Activated naive CD4-positive, alpha-beta T cell treated with Interleukin-2 at 50 U/mL for 16 hours (primary cell): ENCODE measurements at regions not wholly inside any gene's neighbourhood (a gene's known extent, or its start where the extent isn't known, plus 50 kb on each side); places are given as distances from the start of the nearest gene placed in this dataset.
"Not testable (repeated sequence)": the region's sequence is repeated elsewhere in the genome, so short reads cannot be mapped to it uniquely, and the experiment has no call there.

Experiments used
- DNase-seq: peaks from one replicate; pipeline ENCODE4 v3.0.0-alpha.2; 2020

DNA sequence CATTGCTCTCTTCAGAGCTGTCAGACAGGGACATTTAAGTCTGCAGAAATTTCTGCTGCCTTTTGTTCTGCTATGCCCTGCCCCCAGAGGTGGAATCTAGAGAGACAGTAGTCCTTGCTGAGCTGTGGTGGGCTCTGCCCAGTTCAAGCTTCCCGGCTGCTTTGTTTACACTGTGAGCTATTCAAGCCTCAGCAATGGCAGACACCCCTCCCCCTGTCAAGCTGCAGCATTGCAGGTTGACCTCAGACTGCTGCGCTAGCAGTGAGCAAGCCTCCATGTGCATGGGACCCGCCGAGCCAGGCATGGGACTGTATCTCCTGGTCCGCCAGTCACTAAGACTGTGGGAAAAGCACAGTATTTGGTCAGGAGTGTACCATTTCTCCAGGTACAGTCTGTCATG lies 53.6 kb upstream of the MAPK10 start:
- DNase-seq: not testable (repeated sequence)

DNA sequence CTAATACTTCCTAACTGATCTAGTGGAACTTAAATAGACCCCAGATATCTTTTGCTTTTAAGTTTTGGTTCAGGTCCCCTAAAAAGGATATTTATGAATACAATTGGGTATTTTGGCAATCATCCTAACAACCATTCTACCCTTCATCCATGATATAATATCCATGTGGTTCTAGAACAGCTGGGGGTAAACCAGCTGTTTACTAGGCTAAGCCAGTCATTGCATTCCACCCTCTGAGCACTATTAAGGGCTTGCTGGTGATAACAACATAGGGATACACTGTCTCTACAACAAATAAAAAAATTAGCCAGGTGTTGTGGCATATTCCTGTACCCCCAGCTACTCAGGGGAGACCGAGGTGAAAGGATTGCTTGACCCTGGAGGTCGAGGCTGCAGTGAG lies 54.8 kb upstream of the MAPK10 start:
- DNase-seq: no peak

DNA sequence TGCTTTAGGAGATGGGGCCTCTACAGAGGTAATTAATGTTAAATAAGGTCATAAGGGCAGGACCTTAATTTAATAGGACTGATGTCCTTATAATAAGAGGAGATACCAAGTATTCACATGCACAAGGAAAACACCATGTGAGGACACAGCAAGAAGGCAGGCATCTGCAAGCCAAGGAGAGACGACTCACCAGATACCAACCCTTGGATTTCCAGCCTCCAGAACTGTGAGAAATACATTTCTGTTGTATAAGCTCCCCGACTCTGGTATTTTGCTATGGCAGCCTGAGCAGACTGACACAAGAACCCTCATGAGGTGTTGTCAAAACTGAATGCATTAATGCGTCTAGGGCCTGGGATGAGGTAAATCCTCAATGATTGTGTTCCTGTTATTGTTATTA lies 56.2 kb upstream of the MAPK10 start:
- no peak for DNase-seq

DNA sequence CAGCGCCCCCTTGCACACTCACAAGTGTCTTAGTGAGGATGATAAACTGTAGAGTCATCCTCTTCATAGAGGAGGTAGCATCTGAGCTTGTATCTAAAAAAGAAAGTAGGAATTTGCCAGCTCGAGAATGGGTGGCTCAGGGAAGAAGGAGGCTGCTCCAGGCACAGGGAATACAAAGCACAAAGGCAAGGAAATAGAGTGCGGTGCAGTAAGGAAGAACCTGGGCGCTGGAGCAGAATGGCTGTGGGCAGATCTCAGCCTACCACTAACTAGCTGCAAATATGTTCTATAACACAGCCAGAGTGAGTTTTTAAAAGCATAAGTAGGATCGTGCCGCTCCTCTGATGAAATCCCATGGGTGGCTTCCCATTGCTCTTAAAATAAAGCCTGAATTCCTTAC lies 61.6 kb upstream of the MAPK10 start:
- DNase-seq: no peak

DNA sequence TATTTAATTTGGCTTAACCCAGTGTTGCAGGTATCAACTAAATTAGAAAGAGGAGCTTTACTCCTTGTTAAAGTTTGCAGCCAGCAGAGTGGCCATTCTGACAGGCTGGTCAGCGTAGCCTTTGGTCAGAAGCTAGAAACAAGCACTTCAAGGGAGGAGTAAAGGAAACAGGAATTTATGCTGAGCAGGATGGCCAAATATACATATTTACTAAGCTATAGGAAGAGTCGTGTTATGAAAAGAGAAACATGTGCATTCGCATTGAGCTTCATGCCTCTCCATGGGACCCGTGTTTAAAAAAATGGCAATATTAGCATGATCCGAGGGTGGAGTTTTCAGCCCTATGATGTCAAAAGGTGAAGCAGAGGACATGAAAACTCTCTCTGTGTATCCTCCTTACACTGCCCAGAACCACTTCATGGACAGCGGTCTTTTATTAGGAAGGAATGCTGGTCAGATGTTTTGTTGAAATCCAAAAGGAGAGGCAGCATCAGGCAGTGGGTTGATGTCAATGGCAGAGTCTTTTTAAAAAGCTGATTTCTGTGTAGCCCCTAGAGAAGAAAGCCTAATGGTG lies 71.8 kb upstream of the MAPK10 start:
- no peak for DNase-seq

DNA sequence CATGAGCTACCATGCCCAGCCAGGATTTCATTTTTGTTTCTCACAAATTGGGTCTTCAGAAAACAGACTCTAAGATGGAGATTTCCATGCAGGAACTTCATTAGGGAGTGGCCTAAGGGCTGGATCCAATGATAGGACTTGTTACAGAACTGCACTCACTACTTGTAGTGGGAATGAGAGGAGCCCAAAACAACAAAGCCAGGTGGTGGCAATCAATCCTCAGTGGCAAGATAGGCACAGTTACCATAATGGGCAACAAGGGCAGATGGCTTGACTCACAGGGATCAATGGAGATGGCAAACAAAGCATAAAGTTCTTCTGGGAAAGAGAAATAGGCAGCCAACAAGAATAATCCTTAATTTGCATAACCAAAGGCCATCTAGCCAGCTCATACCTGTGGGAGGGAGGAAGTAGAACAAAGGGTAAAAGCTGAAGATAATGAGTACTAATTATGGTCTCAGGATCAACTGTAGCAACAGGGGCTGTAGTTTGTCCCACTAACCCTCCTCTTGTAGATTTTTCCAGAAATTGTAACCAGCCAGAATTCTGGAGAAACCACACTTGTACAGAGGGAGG lies 72.8 kb upstream of the MAPK10 start:
- DNase-seq: no peak

DNA sequence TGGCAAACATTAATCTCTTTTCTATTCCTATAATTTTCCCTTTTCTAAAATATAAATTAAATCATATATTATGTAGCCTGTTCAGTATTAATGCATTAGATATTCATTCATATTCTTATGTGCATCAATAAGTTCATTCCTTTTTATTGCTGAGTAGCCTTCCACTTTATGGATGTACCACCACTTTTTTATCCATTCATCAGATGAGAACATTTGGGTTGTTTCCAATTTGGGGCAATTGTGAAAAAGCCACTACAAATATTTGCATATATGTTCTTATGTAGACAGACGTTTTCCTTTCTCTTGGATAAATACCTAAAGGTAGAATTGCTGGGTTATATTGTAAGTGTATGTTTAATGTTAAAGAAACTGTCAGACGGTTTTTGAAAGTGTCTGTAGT lies 79.4 kb upstream of the MAPK10 start:
- no peak for DNase-seq

DNA sequence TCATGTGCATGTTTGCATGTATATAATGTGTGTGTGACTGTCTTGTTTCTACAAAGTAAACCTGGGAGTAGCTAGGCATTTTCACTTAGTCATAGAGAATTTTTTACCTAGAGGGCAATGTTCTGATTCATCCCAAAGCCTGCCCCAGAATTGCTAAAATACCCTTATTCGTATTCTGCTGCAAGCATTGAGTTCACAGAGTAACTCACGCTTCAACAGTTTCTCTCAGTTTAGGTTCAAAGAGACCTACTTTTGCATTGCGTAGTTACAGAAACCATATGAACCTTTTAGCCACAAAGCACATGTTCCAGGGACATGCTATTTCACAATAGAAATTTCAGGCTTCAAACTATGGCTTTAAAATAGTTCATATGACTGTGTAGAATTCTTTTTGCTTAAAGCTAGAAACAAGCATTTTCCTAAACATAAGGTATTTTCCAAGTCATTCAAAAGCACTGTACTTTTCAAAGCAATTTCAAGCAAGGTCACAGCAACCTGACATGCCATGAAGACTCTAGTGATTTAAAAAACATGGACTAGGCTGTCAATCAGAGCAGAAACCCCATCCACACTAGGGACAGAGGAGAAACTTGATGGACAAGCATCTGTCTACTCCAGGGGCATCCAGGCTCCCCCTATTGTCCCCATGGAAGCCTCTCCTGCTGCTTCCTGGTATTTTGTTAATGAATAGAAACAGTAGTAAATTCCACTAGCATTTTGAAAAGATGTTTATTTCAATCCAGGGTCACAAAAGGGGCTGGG lies 81.5 kb upstream of the MAPK10 start:
- no peak for DNase-seq

DNA sequence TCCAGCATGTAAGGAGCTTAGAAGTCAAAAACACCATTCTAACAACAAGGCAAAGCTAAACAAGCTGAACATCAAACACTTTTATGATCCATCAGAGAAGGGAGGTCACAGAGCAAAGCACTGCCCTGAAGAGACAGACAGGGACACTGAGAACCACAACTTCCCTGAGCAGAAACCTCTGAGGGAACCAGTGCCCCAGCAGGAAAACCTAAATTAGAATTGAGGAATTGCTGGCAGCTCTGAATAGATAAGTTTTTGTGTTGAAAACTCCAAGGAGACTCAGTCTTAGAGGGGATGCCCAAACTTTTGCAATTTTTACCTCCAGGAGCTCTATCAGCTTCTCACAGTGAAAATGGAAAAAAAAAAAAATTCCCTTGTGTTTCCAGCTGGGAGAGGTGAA lies 83.0 kb upstream of the MAPK10 start:
- no peak for DNase-seq

DNA sequence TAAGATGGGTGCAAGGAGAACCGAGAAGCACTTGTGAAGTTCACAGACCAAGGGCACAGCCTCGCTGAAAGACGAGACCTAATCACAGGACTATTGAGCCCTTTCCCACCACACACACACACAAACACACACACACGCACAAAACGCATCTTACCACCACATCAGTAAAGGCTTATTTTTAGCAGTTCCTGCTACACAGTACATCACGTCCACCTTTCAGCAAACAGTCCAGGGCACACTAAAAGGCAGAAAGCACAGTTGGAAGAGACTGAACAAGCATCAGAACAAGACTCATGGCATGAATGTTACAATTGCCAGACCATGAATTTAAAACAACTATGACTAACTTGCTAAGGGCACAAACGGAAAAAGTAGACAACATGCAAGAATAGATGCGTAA lies 83.6 kb upstream of the MAPK10 start:
- no peak for DNase-seq

DNA sequence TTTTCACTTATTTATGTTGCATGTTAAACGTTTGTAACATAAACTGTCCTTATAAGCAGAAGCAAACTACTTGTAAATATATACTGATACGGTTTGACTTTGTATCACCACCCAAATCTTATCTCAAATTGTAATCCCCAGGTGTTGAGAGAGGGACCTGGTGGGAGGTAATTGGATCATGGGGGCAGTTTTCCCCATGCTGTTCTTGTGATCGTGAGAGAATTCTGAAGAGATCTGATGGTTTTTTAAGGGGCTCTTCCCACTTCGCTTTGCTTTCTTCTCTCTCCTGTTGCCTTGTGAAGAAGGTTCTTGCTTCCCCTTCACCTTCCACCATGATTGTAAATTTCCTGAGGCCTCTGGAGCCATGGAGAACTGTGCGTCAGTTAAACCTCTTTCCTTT lies 87.1 kb upstream of the MAPK10 start:
- no peak for DNase-seq

DNA sequence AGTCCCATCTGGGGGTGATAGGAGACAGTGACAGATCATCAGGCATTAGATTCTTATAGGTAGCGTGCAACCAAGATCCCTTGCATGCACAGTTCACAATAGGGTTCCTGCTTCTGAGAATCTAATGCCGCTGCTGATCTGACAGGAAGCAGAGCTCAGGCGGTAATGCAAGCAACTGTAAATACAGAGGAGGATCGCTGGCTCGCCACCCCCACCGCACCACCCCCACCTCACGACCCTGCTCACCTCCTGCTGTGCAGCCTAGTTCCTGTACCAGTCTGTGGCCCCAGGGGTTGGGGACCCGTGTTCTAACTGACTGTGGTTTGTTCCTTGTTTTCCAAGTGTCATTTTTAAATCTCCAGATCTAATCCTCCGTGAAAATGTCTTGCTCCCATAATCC lies 89.0 kb upstream of the MAPK10 start:
- no peak for DNase-seq

DNA sequence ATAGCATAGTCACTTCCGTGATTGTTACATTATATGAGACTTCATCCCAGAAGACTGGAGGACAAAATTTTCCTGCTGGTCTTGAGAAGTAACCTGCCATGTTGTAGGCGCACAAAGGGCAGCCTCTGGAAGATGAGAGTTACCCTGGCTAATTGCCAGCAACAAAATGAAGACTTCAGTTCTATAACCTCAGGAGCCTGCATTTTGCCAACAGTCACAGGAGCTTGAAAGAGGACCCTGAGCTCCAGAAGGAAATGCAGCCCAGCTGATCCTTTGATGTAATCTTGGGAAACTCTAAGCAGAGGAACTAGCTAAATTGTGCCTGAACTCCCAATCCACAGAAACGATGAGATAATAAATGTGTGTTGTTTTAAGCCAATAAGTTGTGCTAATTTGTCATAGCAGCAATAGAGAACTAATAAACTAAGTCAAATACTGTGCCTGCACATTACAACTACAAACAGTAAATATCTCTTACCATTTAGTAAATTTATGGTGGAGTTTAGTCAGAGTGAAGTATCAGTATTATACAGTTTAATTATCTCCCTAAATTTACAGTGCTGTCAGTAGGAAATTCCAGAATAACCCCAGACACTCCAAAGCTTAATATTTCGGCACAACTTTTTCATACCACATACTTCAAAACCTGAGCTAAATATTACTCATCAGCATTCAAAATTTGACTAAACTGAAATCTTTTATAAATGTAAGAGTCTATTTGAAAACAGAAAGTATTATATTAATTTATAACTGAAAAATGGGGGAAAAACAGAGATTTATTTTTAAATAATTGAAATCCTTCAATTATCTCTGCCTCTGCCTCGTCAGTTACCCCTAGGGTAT lies 90.1 kb upstream of the MAPK10 start:
- DNase-seq: no peak

DNA sequence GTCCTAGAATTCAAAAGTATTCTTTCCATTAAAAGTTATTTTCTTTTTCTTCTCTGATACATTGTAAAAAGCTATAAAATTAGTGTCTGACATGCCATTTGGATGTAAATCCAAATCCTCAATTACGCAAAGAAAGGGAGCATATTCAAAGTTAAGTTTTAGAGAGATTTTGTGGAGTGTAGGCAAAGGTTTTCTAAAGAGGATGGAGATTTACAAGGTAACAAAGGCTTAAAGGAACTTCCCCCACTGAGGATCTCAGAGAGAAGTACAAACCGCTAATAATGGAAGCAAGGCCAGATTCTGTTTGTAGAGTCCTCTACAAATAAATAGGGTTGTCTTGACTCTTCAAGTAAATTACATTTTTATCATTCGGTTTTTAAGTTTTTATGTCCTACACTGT lies 91.0 kb upstream of the MAPK10 start:
- no peak for DNase-seq

DNA sequence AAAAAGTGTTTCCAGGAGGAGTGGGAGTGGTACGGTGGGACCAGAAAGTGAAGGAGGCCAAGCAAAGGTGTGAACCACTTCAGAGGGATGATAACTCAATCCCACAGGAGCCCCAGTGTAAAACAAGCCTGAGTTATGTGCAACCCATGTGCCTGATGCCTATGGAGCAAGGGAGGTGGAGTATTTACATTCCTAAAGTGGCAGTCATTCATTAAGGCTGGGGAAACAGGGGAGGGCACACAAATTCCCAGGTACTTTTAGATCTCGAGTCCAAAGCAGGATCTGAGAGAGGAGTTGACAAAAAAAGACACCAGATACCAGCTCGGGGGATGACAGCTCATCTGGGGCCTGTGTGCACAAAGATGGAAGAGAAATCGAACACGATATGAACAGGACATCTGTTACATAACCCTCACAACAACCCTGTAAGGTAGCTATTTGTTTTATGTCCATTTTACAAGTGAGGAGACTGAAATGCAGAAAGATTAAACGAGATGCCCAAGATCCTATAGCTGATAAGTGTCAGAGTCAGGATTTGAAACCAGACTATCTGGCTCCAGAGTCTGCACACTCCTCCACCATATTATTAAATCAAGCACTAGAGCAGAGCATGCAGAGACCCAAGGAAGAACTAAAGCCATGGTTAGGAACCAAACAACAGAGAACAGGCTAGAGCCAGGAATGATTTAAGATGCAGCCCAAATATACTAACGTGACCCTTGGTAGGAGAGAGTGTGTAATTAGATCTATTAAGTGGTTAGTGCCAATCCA lies 91.9 kb upstream of the MAPK10 start:
- no peak for DNase-seq

DNA sequence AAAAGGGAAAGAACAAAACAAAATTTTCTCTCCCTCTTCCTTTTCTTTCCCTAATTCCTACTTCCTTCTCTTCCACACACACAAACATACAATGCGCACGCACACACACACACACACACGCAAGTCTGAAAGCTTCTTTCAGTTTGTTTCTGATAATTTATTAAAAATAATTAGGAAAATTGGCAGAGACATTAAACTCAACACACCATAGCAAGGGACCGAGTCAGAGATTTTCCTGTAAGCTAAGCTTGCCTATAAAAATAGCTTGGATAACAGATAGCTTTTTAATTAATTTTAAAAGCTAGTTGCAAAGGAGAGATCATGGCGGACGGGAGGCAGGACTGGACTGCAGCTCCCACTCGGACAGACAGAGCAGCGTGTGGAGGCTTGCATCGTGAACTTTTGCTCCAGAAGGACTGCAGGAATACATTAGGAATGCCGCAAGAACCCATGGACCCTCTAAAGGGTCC lies 92.6 kb upstream of the MAPK10 start:
- DNase-seq: no peak

DNA sequence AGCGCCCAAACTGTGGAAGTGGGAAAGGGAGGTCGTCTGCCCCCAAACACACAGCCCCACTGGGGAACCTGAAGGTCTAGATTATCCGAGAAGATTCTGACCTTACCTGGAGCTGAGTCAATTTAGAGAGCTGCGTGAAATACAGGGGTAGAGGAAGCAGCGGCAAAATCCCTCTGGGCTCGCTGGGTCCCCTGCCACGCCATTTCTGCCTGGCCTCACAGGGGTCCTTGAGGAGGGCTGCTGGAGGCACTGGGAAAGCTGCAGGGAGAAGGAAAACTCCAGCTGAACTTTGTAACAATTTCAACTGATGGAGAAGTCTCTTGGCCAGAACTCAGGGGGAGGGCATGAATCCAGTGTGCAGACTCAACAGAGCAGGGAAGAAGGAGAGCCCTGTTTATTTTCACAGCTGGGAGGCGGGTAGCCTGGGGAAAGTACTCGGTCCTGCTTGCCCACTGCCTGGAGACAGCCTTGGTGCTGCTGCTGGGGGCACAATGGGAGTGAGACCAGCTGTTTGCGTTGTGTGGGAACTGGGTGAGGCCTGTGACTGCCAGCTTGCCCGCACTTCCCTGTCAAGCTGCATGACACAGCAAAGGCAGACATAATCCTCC lies 93.2 kb upstream of the MAPK10 start:
- DNase-seq: no peak

DNA sequence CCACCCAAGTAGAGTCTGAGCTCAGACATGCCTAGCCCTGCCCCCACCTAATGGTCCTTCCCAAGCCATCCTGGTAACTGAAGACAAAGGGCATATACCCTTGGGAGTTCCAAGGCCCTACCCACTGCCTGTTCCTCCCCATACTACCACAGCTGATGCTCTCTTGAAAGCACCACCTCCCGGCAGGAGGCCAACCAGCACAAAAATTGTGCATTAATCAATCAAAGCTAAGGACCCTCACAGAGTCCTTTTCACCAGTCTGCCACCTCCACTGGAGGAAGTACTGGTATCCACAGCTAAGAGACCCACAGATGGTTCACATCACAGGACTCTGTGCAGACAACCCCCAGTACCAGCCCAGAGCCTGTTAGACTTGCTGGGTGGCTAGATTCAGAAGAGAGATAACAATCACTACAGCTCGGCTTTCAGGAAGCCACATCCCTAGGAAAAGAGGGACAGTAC lies 93.8 kb upstream of the MAPK10 start:
- not testable (repeated sequence) for DNase-seq

DNA sequence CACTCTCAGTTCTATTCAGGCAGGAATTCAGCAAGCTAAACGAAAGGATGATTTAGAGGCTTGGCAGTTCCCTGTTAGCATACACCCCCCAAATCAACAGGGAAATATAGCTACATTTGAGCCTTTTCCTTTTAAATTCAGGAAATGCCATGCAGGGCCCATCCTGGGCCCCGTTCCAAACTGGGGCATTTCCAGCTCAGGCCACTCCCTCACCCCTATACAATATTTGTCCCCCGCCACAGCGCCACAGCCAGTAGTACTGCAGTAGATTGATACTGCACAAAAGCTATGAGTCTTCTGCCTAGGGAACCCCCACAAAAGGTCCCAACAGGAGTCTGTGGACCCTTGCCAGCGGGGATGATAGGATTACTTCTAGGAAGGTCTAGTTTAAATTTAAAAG lies 102.0 kb upstream of the MAPK10 start:
- no peak for DNase-seq

DNA sequence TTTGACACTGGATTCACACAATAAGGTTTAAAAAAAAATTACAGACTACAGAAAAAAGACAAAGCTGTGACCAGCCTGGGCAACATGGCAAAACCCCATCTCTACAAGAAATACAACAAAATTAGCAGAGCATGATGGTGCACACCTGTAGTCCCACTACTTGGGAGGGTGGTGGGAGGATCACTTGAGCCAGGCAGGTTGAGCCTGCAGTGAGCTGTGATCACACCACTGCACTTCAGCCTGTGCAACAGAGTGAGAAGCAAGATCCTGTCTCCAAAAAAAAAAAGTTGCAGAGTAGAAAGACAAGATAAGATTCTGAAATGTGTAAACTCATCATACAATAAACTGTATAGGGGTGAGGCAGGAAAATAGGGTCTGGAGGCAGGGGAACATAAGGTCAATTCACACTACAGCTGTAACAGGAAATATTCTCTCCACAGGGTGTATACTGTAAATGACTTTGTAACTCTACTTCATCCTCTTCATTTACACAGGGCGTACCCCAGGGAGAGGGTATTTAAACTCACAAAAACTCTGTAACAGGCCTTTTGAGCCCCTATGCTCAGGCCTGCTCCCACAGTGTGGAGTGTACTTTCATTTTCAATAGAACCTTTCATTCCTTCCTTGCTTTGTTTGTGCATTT lies 112.6 kb upstream of the MAPK10 start:
- no peak for DNase-seq

DNA sequence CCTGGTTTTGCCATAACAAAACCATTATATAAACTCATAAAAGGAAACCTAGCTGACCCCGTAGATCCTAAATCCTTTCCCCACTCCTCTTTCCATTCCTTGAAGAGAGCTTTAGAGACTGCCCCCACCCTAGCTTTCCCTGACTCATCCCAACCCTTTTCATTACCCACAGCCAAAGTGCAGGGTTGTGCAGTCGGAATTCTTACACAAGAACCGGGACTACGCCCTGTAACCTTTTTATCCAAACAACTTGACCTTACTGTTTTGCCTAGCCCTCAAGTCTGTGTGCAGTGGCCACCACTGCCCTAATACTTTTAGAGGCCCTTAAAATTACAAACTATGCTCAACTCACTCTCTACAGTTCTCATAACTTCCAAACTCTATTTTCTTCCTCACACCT lies 116.0 kb upstream of the PTPN13 start:
- DNase-seq: not testable (repeated sequence)

DNA sequence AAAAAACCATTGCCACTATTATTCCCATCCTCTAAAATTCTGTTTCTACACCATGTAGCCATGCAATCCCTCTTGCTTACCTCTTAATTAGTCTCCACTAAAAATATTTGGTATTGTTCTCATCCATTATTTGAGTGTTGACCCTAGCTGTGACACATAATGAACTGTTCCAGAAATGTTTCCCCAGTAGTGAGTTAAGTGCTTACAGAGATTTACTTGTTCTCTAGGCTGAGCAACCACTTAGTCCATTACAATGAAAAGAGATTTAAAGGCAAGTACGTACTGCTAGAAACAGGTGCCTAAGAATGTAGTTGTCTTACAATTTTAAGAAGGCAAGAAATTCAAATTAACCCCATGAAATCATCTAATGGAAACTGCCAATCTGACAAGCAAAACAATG lies 112.7 kb upstream of the PTPN13 start:
- DNase-seq: no peak
